ENCODE measurements at regions not wholly inside any gene's neighbourhood (a gene's known extent, or its start where the extent isn't known, plus 50 kb on each side); places are given as distances from the start of the nearest gene placed in this dataset.

- Mint-ChIP-seq H3K9me3 (no peaks in the 10 kb centered on the region), H3K4me3 (no peak overlapping the region), H3K36me3 (no peaks in the 10 kb centered on the region), H3K4me1 (ENCODE audit: unreplicated experiment) (no peaks in the 10 kb centered on the region), H3K27ac (no peak overlapping the region), H3K27me3 (peaks cover 21% of the 10 kb centered on the region)
- no peak for TF ChIP-seq CTCF (conservative IDR thresholded peaks at IDR 0.05)
- DNase-seq (ENCODE audit: extremely low spot score, unreplicated experiment) = no peak
These were observed 419.4 kb downstream of the PMP22 start for GRCh38 chr17:14845591-14846281.

- Mint-ChIP-seq H3K9me3 (no peaks in the 10 kb centered on the region), H3K27ac (no peak overlapping the region), H3K27me3 (peaks cover 23% of the 10 kb centered on the region), H3K36me3 (no peaks in the 10 kb centered on the region), H3K4me3 (no peak overlapping the region), H3K4me1 (ENCODE audit: unreplicated experiment) (no peaks in the 10 kb centered on the region)
- DNase-seq (ENCODE audit: extremely low spot score, unreplicated experiment) = no peak
- TF ChIP-seq CTCF (conservative IDR thresholded peaks at IDR 0.05) = no peak
These were observed 421.9 kb downstream of the PMP22 start for GRCh38 chr17:14843086-14843795.

- H3K27me3 Mint-ChIP-seq = peaks cover 27% of the 10 kb centered on the region
- H3K4me3 Mint-ChIP-seq = no peak overlapping the region
- H3K36me3 Mint-ChIP-seq = no peaks in the 10 kb centered on the region
- TF ChIP-seq CTCF (conservative IDR thresholded peaks at IDR 0.05) = no peak
- peaks cover 12% of the 10 kb centered on the region for H3K9me3 Mint-ChIP-seq
- DNase-seq (ENCODE audit: extremely low spot score, unreplicated experiment) = no peak
- no peaks in the 10 kb centered on the region for H3K4me1 Mint-ChIP-seq (ENCODE audit: unreplicated experiment)
- H3K27ac Mint-ChIP-seq = no peak overlapping the region
These were observed 424.4 kb downstream of the PMP22 start for GRCh38 chr17:14840616-14841231.

DNA sequence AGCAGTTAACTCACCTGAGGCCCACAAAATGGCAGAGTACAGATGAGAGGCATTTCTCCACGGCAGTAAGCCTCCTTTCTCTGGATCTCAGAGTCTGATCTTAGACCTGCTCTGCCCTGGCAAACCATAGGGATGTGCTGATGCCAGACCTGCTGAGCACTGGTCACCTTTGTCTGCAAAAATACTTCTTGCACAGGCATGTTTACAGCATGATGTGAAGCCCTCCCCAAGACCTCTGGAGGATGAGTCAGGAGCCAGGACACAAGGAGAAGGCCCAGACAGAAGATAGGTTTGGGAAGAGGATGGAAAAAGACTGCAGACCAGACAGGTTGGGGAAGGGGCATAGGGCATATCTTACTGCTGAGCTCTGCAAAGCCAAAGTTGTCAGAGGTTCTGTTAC lies 426.6 kb downstream of the PMP22 start:
- H3K9me3 Mint-ChIP-seq = peaks cover 17% of the 10 kb centered on the region
- no peak overlapping the region for H3K27ac Mint-ChIP-seq

GRCh38 chr17:14833201-14833785 lies 431.8 kb downstream of the PMP22 start:
- no peak for DNase-seq (ENCODE audit: extremely low spot score, unreplicated experiment)
- no peak for TF ChIP-seq CTCF (conservative IDR thresholded peaks at IDR 0.05)
- peaks cover 17% of the 10 kb centered on the region for H3K9me3 Mint-ChIP-seq
- no peaks in the 10 kb centered on the region for H3K36me3 Mint-ChIP-seq
- no peak overlapping the region for H3K4me3 Mint-ChIP-seq
- no peak overlapping the region for H3K27ac Mint-ChIP-seq
- peaks cover 22% of the 10 kb centered on the region for H3K27me3 Mint-ChIP-seq
- H3K4me1 Mint-ChIP-seq (ENCODE audit: unreplicated experiment) = peaks cover 9% of the 10 kb centered on the region

More for the DNA sequence above, 426.6 kb downstream of the PMP22 start:
- Mint-ChIP-seq H3K4me1 (ENCODE audit: unreplicated experiment) (peaks cover 1% of the 10 kb centered on the region), H3K36me3 (no peaks in the 10 kb centered on the region), H3K4me3 (no peak overlapping the region), H3K27me3 (peaks cover 17% of the 10 kb centered on the region)
- no peak for DNase-seq (ENCODE audit: extremely low spot score, unreplicated experiment)
- no peak for TF ChIP-seq CTCF (conservative IDR thresholded peaks at IDR 0.05)

Data from type B pancreatic cell (in vitro differentiated cells).